H1 (cell line): ENCODE measurements at regions not wholly inside any gene's neighbourhood (a gene's known extent, or its start where the extent isn't known, plus 50 kb on each side); places are given as distances from the start of the nearest gene placed in this dataset.

ENCODE experiments used
- CHD2 ChIP-seq: IDR thresholded peaks from 2 replicates; pipeline ENCODE4 v1.6.1; 2012; ENCODE audit warnings: low read length, improper control_type of control experiment
- CTCF ChIP-seq, 3 experiments: IDR thresholded peaks; 1 replicate in 2 of 3; 2 replicates in 1 of 3; pipeline versions ENCODE4 v1.5.1 to v1.6.1; 2011; ENCODE audit warnings: low read length in 3 of 3, mild to moderate bottlenecking in 3 of 3, inconsistent platforms in 2 of 3, low read depth in 1 of 3, moderate library complexity in 1 of 3; ENCODE audit not compliant: insufficient read depth in 1 of 3; ENCODE audit errors: control extremely low read depth in 1 of 3
- EGR1 ChIP-seq: IDR thresholded peaks from 2 replicates; pipeline ENCODE4 v1.6.1; 2011; ENCODE audit warnings: low read depth, low read length, borderline replicate concordance
- EP300 ChIP-seq, 2 experiments: IDR thresholded peaks; 1 replicate in 1 of 2; 2 replicates in 1 of 2; pipeline ENCODE4 v1.6.1; 2011 to 2012; ENCODE audit warnings: low read depth in 2 of 2, low read length in 2 of 2, mild to moderate bottlenecking in 2 of 2, borderline replicate concordance in 1 of 2, inconsistent platforms in 1 of 2, moderate library complexity in 1 of 2
- POLR2A ChIP-seq, 2 experiments: IDR thresholded peaks; 1 replicate in 1 of 2; 2 replicates in 1 of 2; pipeline ENCODE4 v1.6.1; 2011; ENCODE audit warnings: low read depth in 2 of 2, low read length in 2 of 2, mild to moderate bottlenecking in 2 of 2; ENCODE audit errors: control extremely low read depth in 1 of 2
- RAD21 ChIP-seq, 2 experiments: IDR thresholded peaks in 1 of 2; conservative IDR thresholded peaks in 1 of 2; 2 replicates each; pipeline ENCODE4 v1.6.1; 2011; ENCODE audit warnings: low read depth in 2 of 2, low read length in 2 of 2, improper control_type of control experiment in 1 of 2, inconsistent platforms in 1 of 2, mild to moderate bottlenecking in 1 of 2, moderate library complexity in 1 of 2
- RBBP5 ChIP-seq: IDR thresholded peaks from 2 replicates; pipeline ENCODE4 v1.7.1; 2012; ENCODE audit warnings: low read depth, mild to moderate bottlenecking, inconsistent platforms, low read length, moderate library complexity, borderline replicate concordance
- SP2 ChIP-seq: IDR thresholded peaks from 2 replicates; pipeline ENCODE4 v1.6.1; 2012; ENCODE audit warnings: mild to moderate bottlenecking, low read length, inconsistent platforms
- ZNF274 ChIP-seq: IDR thresholded peaks from 2 replicates; pipeline ENCODE4 v1.7.0; 2012; ENCODE audit warnings: low read length, borderline replicate concordance; ENCODE audit errors: extremely low read depth
- TF ChIP-seq, protein P1 (sequence below): IDR thresholded peaks from 2 replicates; pipeline ENCODE4 v1.6.1; 2012; ENCODE audit warnings: inconsistent platforms

- TF ChIP-seq, protein P1, sequence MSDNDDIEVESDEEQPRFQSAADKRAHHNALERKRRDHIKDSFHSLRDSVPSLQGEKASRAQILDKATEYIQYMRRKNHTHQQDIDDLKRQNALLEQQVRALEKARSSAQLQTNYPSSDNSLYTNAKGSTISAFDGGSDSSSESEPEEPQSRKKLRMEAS, result no peak
- no peak for TF ChIP-seq POLR2A (IDR thresholded peaks at IDR 0.05; ENCODE audit: control extremely low read depth in 1 of 2, low read depth in 2 of 2, low read length in 2 of 2)
- no peak for TF ChIP-seq RAD21 (IDR thresholded peaks at IDR 0.05 in 1 of 2, conservative IDR thresholded peaks at IDR 0.05 in 1 of 2; ENCODE audit: low read depth in 2 of 2, low read length in 2 of 2)
- TF ChIP-seq CHD2, result no peak
- TF ChIP-seq EGR1, result no peak
- TF ChIP-seq CTCF (IDR thresholded peaks at IDR 0.05; ENCODE audit: control extremely low read depth in 1 of 3, insufficient read depth in 1 of 3, low read depth in 1 of 3, low read length in 3 of 3), result no peak
- no peak for TF ChIP-seq ZNF274
- no peak for TF ChIP-seq RBBP5
- no peak for TF ChIP-seq SP2
- TF ChIP-seq EP300 (IDR thresholded peaks at IDR 0.05; ENCODE audit: borderline replicate concordance in 1 of 2, low read depth in 2 of 2, low read length in 2 of 2), result no peak
These were observed 503.4 kb downstream of the RPS24 start for GRCh38 chr10:78537018-78537417.
